G401.6 (cell line): ENCODE measurements at regions not wholly inside any gene's neighbourhood (a gene's known extent, or its start where the extent isn't known, plus 50 kb on each side); places are given as distances from the start of the nearest gene placed in this dataset.
"Not testable (repeated sequence)": the region's sequence is repeated elsewhere in the genome, so short reads cannot be mapped to it uniquely, and the experiment has no call there.

Experiments used
- FAIRE-seq: peaks from 2 replicates; lab custom pipeline; 2012; peaks lifted over from hg19 to GRCh38; lab: Jason Lieb, UNC

DNA sequence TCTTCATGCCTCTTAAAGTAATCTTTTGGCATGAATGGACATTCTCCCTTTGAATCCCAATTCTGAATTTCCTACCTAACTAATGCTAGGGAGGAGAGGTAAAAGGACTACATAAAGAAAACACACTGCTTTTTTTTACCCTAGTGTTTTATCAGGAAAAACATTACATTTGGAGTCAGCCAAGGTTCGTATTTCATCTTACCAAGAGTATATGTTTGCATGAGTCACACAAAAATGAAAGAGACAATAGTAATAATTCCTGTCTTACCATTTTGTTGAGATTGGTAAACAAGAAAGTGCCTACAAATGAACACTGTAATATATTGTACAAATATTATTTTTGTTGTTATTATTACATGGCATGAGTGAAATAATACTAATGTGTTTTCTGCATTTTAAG is 112.9 kb upstream of the WARS2 start:
- FAIRE-seq = no peak

DNA sequence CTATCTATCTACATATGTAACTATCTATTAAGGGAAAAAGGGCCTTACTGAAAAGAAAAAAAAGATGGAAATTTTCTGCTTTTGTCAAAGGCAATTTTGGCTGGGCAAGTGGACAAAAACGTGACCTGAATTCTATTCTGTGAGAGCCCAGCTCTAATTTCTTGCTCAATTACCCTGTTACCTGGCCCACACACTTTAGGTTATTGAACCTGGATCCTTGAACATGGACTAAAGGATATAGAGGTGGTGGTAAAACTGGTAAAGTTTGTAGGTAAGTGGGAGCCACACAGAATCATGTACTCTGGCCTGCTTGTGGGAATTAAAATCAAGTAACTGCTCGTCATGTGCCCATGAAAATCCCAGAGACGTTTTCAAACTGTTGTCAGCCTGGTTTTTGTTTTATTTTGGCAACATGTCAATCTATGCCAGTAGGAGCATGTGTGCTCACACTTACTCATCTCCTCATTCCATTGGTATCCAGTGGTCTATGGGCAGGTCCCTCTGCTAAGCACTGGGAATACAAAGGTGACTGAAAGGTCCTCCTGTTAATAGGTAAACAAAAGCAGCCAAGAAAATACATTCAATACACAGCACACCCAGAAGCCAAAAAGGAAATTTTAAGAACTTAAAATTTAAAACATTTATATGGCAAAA is 113.7 kb upstream of the WARS2 start:
- no peak for FAIRE-seq

DNA sequence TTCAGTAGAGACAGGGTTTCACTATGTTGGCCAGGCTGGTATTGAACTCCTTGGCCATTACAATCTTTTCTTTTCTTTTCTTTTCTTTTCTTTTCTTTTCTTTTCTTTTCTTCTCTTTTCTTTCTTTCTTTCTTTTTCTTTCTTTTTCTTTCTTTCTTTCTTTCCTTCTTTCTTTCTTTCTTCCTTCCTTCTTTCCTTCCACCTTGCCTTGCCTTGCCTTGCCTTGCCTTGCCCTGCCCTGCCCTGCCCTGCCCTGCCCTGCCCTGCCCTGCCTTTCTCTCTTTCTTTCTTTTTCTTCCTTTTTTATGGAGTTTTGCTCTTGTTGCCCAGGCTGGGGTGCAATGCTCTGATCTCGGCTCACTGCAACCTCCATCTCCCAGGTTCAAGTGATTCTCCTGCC is 112.5 kb upstream of the HAO2 start:
- not testable (repeated sequence) for FAIRE-seq

DNA sequence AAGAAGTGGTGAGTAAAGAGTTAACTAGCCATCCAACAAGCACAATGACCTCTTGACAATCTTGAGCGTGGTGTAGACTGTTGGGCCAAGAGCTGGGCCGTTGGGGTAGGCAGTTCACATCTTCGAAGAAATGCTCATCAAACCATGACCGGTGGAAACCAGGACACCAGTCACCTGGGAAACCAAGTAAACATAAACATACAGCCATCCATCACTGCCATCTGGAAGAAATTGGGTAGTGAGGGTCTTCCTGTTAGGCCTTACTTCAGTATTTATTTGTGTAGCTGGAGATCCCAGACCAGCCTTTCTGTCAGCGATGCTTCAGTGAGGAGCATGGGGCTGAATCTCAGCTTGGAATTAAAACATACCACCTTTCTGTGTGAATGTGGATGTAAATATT is 108.1 kb upstream of the HAO2 start:
- no peak for FAIRE-seq

DNA sequence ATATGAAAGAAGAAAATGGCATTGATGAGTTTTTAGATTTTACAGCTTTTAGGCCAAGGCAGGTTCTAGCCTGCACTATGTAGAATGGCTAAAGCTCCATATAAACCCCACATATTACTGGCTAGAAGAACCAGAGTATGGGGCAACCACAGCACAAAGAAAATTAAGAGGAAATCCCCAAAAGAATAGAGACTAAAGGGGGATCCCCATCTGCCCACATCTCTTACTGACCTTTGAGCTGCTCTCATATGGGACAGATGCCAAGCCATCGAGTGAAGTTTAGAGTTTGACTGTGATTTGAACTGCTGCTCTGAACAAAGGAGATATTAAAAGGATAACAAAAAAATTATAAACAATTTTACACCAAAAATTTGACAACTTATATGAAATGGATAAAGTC is 102.2 kb upstream of the HAO2 start:
- FAIRE-seq = no peak

DNA sequence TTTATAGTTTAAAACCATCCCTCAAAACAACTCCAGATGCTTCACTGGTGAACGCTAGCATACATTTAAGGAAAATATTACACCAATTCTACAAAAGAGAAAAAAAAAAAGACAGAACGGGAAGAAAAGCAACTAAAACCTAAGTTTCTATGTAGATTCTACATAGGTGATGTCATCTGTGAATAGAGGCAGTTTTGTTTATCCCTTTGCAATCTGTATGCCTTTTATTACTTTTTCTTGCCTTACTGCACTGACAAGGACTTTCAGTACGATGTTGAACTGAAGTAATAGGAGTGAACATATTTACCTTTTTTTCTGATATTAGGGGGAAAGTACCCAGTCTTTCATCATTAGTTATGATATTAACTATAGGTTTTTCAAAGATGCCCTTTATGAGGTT is 101.7 kb upstream of the HAO2 start:
- FAIRE-seq = no peak

DNA sequence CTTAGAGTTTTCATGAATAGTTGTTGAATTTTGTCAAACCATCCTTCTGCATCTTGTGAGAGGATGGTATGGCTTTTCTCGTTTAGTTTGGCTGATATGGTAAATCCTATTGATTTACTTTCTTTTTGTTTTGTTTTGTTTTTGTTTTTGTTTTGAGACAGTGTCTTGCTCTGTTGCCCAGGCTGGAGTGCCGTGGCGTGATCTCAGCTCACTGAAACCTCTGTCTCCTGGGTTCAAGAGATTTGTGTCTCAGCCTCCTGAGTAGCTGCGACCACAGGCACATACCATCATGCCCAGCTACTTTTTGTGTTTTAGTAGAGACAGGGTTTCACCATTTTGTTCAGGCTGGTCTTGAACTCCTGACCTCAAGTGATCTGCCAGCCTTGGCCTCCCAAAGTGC is 101.3 kb upstream of the HAO2 start:
- FAIRE-seq = not testable (repeated sequence)

DNA sequence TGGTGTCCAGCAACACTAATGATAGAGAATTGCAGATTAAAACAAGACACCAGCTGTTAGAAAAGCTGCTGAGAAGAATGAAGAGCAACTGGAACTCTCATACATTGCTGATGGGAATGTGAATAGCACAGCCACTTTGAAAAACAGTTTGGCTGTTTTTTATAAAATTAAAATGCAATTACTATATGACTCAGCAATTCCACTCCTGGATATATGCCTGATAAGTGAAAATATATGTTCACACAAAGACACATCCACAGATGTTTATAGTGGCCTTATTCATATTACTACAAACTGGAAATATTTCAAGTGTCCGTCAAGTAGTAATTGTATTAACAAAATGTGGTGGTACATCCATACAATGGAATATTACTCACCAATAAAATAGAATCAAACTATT is 99.7 kb upstream of the HAO2 start:
- no peak for FAIRE-seq

DNA sequence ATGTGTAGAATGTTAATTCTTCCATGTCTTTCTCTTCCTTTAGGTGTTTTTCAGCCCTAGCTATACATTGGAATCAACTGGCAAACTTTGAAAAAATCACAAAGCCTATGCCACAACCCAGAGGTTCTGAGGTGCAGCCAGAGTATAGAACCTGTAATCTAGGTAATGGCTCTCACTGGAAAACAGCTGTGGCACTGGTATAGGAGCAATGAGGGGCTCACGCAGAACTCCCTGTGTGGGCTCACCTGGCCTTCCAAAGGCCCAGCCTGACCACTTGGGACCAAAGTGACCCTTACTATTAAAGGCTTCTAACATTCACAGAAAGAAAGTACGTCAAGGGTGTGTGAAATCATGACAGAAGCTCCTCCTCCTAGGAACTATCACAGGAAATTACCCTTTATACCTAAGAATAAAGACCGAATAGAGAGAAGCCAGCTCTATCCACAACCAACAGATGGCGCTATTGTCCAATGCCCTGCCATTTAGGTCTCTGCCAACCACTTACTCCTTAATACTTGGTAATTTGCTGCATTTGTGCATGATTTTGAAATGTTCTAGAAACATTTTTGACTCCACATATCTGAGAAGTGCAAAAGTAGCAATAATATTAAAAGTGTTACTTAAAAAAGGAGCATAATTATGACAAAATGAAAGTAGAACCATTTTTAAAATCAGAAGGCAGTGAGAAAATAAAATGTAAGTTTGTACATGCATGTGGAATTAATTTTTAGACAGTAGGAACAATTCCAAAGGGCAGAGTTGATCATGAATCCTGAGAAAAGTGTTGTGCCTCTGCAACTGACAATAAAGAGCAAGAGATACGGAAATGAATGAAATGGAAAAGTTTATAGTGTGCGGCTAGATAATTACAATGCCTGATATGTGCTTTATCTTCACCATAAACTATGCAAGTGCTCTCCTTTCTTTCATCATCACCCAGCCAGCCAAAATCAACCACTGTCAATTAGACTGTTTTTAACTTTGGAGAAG is 93.1 kb upstream of the HAO2 start:
- FAIRE-seq = peak; percentile 59

DNA sequence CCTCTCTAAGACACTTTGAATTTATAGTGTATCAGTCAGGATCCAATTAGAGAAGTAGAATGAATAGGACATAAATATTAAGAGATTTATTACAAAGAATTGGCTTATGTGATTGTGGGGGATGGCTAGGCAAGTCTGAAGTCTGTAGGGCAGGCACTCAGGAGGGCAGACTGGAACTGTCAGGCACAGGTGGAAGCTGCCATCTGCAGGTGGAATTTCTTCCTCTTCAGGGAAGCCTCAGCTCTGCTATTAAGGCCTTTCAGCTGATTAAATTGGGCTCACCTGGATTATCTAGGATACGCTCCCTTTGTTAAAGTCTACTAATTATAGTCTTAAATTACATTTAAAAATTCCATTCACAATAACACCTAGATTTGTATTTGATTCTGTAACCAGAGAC is 92.0 kb upstream of the HAO2 start:
- FAIRE-seq = no peak

DNA sequence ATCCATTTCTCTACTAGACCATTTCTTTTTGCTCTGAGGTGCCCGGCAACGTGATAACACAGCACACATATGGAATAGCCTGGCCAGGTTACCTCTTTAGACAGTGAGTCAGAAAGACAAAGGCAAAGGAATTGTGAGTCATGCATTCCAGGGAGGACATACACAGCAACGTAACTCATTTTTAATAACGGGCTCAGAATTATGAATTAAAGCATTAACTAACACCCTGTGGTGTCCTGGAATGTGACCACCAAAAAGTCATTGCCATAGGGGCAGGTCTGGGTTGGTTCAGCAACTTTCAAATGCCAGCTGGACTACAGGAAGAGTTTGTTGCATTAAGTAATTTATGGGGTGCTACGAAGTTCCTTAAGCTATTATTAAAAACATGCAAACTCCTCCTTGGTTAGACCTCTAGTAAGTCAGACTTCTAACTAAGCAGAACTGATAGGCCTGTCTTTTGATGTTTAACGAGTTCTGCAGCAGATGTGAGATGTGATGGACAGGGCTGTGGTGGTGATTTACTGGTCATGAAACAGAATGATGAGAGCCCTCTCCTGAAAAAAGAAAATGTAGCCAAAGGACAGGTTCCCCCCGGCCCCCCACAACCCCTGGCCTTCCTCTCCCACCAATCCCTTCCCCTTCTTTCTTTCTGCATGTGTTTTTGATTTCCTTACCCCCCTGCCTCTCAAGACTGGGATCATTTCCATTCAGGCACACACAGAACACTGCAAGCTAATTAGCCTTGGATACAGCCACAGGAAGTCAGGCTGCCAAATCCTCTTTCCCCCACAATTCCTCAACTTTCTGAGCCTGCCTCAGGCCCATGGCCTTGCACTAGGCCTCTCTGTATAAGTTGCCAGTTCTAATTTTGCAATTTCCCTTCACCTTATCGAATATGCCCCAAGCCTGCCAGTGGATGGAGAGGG is 88.9 kb upstream of the HAO2 start:
- FAIRE-seq = no peak

DNA sequence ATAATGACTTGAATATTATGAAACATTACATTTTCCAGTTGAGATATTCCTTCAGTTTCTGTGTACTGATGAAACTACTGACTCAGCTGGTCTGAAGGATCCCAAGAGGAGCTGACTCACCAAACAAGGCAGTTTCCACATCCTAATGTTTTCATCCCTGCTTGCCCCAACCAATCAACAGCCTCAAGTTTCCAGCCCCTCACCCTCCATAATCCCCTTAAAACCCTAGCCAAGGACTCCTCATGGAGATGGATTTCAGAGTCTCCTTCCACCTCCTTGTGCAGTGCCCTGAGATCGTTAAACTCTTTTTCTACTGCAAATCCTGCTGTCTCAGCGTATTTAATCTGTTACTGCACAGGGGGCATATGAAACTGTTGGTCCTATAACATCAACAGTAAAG is 83.1 kb upstream of the HAO2 start:
- FAIRE-seq = no peak

DNA sequence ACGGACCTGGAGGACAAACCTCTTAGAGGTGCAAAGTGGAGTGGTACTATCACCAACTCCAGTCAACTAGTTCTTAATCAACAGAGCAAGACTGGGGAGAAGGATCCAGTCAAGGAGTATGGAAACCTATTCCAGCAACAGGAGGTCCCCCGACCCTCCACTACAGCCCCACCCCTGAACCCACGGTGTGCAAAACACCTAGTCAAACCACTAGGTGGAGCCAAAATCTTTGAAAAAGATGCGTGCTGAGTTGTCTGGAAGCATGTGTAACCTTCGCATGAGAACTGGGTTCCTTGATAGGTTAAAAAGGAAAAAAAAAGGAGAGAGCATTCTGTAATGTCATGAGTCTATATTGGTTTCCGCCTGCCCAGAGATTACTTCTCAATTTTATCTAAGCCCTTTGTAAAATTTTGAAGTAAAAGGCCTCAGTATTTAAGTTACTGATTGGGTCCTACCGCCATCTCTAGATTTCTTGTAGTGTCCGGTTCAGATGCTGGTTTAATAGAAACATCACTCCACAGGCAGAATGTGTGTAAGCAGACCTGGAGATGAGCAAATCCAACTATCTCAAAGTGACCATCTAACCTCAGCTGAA is 81.9 kb upstream of the HAO2 start:
- FAIRE-seq = peak; percentile 59

DNA sequence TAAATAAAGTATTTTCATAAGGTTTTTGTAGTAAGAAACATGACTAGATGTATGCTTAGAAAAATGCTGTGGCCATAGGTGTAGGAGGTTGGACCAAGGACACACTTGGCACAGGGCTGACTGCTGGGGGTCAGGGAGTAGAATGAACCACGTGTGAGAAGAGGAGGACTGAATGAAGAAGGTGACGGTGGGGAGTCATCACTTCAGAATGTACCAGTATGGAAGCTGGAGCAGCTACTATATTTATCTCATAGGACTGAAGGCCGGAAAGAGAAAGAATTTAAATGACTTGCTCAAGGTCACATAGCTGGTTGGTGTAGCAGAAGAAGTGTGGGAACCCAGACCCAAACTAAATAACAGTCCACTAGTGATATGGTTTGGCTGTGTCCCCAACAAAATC is 79.8 kb upstream of the HAO2 start:
- FAIRE-seq = no peak

DNA sequence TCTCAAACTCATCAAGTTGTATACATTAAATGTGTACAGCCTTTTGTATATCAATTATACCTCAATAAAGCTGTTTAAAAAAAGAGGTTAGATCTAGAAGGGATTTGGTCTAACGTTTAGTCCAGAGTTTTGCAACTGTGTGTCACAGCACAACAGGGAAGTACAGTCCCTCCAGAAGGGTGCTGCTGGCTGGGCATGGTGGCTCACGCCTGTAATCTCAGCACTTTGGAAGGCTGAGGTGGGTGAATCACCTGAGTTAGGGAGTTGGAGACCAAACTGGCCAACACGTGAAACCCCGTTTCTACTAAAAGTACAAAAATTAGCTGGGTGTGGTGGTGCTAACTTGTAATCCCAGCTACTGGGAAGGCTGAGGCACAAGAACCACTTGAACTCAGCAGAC is 78.3 kb upstream of the HAO2 start:
- no peak for FAIRE-seq

DNA sequence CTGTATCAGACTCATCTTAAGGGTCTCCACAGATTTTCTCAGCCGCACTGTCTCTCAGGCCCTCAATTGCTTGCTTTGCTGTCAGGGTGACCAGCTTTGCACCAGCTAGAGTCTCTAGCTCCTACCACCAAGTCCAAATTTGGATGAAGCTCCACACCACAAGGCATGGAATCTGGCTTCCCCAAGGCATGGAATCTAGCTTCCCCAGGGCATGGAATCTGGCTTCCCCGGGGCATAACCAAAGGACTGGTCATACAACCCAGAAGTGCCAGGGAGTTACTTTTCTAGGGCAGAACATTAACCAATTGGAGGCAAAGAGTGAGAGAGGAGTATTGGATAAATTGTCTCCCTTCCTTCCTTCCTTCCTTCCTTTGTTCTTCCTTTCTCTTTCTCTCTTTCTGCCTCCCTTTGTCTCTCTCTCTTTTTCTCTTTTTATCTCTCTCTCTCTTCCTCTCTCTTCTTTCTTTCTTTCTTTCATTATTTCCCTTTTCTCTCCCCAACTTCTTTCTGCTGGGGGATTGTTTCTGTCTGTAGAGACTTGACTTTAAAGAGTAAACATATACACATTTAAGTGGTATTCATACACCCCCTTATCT is 76.9 kb upstream of the HAO2 start:
- no peak for FAIRE-seq

DNA sequence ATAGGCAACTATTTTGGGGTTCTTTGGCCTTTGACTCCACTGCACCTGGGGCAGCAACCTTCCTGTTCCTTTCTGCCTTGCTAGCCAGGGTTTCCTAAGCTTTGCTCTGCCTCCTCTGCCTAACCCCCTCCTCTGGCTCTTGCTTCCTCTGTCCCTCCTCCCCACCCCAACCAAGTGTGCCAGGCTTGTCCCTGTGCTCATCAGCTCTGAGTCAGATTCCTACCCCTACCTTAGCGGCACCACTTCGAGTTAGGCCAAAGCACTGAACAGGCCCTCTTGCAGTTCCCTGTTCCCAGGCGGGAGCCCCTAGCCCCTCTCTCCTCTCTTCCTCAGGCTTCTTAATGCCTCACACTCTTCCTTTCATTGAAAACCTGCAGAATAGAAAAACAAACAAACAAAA is 74.8 kb upstream of the HAO2 start:
- FAIRE-seq = no peak

DNA sequence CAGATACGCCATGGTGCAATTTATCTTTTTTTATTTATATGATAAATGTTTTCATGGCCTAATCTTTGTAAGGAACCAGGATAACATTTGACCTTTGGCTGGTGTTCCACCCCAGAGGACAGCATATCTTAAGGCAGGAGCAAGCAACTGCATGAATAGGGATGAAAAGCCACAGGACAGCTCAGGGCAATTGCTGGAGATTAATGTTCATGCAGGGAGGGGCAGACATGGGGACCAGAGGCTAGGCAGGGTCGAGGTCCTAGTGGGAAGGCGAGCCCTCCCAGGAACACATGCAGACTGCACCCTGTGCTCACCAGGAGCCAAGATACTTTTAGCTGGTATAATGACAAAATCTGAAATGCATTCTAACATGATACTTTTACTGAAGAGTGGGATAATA is 74.4 kb upstream of the HAO2 start:
- FAIRE-seq = no peak

DNA sequence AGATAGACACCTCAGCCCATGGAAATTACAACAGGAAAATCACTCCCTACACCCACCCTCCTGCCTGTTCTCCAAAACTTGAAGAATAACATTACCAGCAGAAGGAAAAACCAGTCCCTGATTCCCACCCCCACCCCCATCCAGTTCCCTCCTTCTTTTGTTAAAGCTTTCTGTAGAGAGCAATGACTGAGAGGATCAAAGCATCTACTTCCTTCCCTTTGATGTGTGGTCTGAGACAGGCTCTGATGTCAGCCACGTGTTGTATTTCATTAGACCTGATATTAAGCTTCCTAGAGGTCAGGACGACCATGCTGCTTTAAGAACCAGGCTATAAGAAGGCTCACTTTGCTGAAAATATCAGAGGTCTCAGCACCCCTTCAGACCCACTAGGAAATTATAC is 73.9 kb upstream of the HAO2 start:
- no peak for FAIRE-seq

DNA sequence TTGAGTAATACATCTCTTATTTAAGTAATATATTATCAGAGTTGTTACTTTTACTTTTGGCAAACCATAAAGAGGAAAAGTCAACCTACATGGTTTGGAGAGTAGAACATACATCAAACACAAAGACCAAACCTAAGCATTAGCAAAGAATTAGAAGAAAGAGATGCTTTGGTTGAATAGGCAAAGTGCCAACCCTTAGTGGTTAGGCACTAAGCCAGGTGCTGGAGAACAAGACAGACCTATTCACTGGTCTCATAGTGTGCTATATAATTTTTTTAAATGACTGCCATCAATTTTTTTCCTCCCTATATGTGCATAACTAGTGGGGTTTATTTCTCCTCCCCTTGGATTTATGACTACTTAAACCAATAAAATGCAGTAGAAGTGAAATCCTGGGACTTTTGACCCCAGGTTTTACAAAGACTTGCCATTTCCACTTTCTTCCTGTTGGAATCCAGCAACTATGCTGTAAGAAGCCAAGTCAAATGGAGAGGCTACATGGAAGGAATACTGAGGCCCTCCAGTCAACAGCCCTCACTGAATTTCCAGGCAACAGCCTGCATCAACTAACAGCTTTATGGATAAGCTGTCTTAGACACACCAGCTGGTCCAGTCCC is 69.8 kb upstream of the HAO2 start:
- FAIRE-seq = no peak

DNA sequence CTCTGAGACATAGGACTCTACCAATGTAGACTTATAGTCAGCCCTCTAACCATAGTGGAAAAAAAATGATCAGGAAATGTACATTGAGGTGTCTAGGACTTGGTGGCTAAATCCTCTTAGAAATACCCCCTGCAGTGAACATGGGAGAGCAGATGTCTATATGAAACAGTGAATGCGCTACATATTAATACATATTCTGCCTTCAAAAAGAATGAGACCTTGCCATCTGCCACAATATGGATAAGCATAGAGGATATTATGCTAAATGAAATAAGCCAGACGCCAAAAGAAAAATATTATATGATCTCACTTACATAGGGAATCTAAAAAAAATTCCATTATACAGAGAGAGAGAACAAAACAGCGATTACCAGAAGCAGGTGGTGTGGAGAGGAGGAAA is 66.6 kb upstream of the HAO2 start:
- no peak for FAIRE-seq
